ENCODE measurements at regions not wholly inside any gene's neighbourhood (a gene's known extent, or its start where the extent isn't known, plus 50 kb on each side); places are given as distances from the start of the nearest gene placed in this dataset.

DNA sequence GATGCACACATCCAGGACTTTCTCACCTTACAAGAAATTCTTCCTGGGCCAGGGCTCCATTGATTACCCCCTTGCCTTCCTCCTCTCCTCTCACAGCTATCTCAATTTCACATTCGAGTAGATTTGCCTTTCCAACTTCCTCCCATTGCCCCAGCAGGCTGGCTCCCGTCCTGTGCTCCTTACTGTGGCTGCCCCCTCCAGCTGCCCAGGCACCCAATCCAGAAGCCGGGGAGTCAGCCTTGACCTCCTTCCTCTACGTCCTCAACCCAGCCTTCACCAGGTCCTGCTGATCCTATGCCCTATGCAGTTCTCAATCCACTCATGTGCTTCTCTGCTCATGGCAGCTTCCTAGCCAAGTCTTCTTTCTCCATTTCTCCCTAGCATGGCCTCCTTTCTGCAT lies 85.7 kb upstream of the GPR26 start:
- no TSS peak for BruUV-seq (replicated peaks)
- in situ Hi-C loops (cut with HindIII; ENCODE audit: extremely low pct_ligation_motif_present, low pct_unique_long_range_greater_than_20kb) = loop anchor here (5.0 to 10.0 kb wide), 2 partner anchors 387 to 804 kb away; no protein-coding TSS in a partner anchor
- 0% methylated on average over 4 of the region's 4 CpGs for WGBS (ENCODE audit: low lambda C conversion rate)
- Histone ChIP-seq H3K9ac (ENCODE audit: insufficient read depth, low read depth, low read length) (no peak overlapping the region), H3K4me1 (ENCODE audit: insufficient read depth, low read length) (peaks cover 7% of the 10 kb centered on the region; the same call in 1 of the 2 replicates), H3K4me3 (replicated peaks in 1 of 3; ENCODE audit: insufficient read depth in 1 of 3, low read depth in 2 of 3, low read length in 3 of 3) (no peak overlapping the region), H3K36me3 (replicated peaks in 1 of 2; ENCODE audit: control insufficient read depth in 1 of 2, insufficient read depth in 2 of 2, low read length in 2 of 2) (no peaks in the 10 kb centered on the region), H3K9me3 (ENCODE audit: low read length) (no peaks in the 10 kb centered on the region), H3K4me2 (ENCODE audit: low read depth, low read length) (no peak overlapping the region), H3K79me2 (ENCODE audit: insufficient read depth, low read length) (no peaks in the 10 kb centered on the region), H3K27ac (ENCODE audit: extremely low read length, insufficient read depth, low read length) (no peak overlapping the region), H2AFZ (ENCODE audit: low read length) (no peak overlapping the region), H4K20me1 (ENCODE audit: insufficient read depth, low read length) (no peaks in the 10 kb centered on the region), H3K27me3 (ENCODE audit: control insufficient read depth in 1 of 2, insufficient read depth in 2 of 2, low read length in 2 of 2) (peaks cover 3 to 21% of the 10 kb centered on the region in 2 experiments; a peak in 3 of 5 replicates)
- POLR2A ChIA-PET = no interaction called here
- no peak for ATAC-seq
- no peak for FAIRE-seq
- intact Hi-C loops (cut with micrococcal nuclease; ENCODE audit: unreplicated experiment) = no loop called here
- CTCF ChIA-PET (ENCODE audit: low intra/inter-chr PET ratio, low total read pairs) = no interaction called here
- TF ChIP-seq ZNF274 (CRISPR knock-in tag; IDR thresholded peaks at IDR 0.05) = no peak
- TF ChIP-seq, protein P1, sequence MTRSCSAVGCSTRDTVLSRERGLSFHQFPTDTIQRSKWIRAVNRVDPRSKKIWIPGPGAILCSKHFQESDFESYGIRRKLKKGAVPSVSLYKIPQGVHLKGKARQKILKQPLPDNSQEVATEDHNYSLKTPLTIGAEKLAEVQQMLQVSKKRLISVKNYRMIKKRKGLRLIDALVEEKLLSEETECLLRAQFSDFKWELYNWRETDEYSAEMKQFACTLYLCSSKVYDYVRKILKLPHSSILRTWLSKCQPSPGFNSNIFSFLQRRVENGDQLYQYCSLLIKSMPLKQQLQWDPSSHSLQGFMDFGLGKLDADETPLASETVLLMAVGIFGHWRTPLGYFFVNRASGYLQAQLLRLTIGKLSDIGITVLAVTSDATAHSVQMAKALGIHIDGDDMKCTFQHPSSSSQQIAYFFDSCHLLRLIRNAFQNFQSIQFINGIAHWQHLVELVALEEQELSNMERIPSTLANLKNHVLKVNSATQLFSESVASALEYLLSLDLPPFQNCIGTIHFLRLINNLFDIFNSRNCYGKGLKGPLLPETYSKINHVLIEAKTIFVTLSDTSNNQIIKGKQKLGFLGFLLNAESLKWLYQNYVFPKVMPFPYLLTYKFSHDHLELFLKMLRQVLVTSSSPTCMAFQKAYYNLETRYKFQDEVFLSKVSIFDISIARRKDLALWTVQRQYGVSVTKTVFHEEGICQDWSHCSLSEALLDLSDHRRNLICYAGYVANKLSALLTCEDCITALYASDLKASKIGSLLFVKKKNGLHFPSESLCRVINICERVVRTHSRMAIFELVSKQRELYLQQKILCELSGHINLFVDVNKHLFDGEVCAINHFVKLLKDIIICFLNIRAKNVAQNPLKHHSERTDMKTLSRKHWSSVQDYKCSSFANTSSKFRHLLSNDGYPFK (CRISPR knock-in tag; IDR thresholded peaks at IDR 0.05; ENCODE audit: borderline replicate concordance) = no peak
- TF ChIP-seq NFE2L1 (CRISPR knock-in tag; IDR thresholded peaks at IDR 0.05; ENCODE audit: borderline replicate concordance) = no peak
- TF ChIP-seq ZNF644 (CRISPR knock-in tag; IDR thresholded peaks at IDR 0.05; ENCODE audit: low read depth) = no peak
- no peak for TF ChIP-seq ZNF598 (CRISPR knock-in tag; IDR thresholded peaks at IDR 0.05; ENCODE audit: borderline replicate concordance)
- no peak for TF ChIP-seq ZNF333 (CRISPR knock-in tag; IDR thresholded peaks at IDR 0.05; ENCODE audit: borderline replicate concordance)
- no peak for TF ChIP-seq CAMTA2 (CRISPR knock-in tag; IDR thresholded peaks at IDR 0.05; ENCODE audit: borderline replicate concordance)
- TF ChIP-seq, protein P2, sequence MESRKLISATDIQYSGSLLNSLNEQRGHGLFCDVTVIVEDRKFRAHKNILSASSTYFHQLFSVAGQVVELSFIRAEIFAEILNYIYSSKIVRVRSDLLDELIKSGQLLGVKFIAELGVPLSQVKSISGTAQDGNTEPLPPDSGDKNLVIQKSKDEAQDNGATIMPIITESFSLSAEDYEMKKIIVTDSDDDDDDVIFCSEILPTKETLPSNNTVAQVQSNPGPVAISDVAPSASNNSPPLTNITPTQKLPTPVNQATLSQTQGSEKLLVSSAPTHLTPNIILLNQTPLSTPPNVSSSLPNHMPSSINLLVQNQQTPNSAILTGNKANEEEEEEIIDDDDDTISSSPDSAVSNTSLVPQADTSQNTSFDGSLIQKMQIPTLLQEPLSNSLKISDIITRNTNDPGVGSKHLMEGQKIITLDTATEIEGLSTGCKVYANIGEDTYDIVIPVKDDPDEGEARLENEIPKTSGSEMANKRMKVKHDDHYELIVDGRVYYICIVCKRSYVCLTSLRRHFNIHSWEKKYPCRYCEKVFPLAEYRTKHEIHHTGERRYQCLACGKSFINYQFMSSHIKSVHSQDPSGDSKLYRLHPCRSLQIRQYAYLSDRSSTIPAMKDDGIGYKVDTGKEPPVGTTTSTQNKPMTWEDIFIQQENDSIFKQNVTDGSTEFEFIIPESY (CRISPR knock-in tag; IDR thresholded peaks at IDR 0.05) = no peak
- TF ChIP-seq, protein P3, sequence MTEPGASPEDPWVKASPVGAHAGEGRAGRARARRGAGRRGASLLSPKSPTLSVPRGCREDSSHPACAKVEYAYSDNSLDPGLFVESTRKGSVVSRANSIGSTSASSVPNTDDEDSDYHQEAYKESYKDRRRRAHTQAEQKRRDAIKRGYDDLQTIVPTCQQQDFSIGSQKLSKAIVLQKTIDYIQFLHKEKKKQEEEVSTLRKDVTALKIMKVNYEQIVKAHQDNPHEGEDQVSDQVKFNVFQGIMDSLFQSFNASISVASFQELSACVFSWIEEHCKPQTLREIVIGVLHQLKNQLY (CRISPR knock-in tag; IDR thresholded peaks at IDR 0.05) = no peak
- no peak for TF ChIP-seq NCOA2 (CRISPR knock-in tag; IDR thresholded peaks at IDR 0.05)
- TF ChIP-seq ZNF782 (CRISPR knock-in tag; IDR thresholded peaks at IDR 0.05; ENCODE audit: borderline replicate concordance) = no peak
- DNase-seq (ENCODE audit: low spot score) = no peak

Data from HepG2 (cell line).